Activated T-helper 1 cell treated with anti-CD3 and anti-CD28 coated beads, Interleukin-2, amount 50 U/mL, for 16 hours (primary cell): ENCODE measurements at regions not wholly inside any gene's neighbourhood (a gene's known extent, or its start where the extent isn't known, plus 50 kb on each side); places are given as distances from the start of the nearest gene placed in this dataset.

Experiments used
- DNase-seq, 2 donors: peaks; one replicate each; pipeline ENCODE4 v3.0.0-alpha.2; 2020; ENCODE audit warnings: low read depth in 1 of 2, low spot score in 1 of 2

DNA sequence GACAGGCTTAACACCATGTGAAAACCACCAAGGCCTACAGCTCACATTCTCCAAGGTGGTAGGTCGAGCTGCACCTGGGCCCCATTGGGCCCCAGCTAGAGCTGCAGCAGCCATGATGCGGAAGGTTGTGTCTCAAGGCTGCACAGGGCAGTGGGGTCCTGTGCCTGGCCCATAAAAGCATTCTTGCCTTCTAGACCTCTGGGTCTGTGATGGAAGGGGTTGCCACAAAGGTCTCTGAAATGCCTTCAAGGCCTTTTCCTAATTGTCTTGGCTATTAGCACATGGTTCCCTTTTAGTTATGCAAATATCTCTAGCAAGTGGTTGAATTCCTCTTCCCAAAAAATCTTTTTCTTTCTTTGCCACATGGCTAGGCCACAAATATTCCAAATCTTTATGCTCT lies 52.5 kb upstream of the C11orf58 start:
- DNase-seq = no peak

DNA sequence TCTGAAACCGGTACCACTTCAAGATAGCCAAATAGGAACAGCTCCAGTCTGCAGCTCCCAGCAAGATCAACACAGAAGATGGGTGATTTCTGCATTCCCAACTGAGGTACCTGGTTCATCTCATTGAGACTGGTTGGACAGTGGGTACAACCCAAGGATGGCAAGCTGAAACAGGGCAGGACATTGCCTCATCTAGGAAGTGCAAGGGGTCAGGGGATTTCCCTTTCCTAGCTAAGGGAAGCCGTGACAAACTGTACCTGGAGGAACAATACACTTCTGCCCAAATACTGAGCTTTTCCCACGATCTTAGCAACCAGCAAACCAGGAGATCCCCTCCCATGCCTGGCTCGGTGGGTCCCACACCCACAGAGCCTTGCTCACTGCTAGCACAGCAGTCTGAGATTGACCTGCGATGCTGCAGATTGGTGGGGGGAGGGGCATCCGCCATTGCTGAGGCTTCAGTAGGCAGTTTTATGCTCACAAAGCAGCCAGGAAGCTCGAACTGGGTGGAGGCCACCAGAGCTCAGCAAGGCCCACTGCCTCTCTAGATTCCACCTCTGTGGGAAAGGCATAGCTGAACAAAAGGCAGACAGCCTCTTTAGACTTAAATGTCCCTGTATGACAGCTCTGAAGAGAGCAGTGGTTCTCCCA lies 59.9 kb upstream of the C11orf58 start:
- DNase-seq = no peak

DNA sequence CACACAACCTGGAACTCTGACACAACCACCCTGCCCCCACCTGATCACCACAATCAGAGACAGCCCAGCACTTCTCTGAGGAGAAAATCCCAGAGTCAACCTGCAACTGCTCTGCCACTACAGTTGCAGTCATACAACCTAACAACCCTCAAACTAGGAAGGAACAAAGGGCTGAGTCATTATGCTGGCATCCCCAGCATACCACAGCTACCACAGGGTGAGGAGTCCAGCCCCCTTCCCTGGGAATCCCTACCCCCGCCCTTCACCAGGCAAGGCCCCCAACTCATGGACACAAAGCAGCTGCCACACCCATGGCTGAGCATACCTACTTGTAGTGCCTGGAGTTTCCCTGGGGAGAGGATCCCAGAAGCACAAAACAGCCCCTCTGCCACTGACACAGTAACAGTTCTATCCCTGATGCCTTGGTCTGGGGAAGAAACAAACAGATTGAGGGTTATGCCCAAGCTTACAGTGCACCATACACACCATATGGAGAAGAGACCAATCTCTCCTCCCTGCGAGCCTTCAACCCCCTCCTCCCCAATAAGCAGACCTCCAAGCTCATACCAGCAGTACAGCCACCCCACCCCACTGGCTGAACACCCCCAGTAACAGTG lies 68.5 kb upstream of the C11orf58 start:
- no peak for DNase-seq

DNA sequence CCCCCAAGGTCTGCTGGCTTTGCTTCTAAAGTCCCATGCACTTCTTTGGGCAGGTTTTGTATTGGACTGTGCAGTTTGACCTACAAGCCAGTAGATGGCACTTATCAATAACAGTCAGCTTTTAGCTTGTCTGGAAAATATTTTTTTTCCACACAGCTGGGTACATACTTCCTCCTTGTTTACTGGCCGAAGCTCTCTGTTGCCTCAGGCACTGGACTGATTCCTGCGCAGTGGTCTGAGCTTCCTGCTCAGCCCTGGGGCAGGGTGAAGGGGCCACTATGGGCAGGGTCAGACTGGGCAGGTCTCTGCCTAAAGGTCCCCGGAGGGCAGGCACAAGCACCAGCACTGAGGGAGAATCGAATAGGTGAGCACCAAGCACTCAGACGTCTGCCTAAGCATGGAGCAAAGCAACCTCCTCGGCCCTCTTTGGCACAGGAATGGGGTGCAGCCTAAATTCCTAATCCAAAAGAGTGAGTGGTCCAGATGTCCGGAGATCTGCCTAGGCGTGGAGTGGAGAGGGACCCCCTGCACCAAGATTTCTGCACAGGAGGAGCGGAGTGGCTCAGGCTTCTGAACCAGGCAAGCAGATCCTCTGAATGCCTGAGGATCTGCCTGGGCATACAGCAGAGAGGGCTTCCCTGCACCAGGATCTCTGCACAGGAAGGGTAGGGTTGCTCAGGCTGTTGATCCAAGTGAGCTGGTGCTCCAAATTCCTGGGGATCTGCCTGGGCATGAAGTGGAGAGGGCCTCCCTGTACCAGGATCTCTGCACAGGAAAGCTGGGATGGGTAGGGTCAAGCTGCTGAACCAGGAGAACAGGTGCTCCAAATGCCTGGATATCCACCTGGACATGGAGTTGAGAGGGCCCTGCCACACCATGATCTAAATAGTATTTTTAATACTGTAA lies 105.9 kb upstream of the C11orf58 start:
- DNase-seq = no peak

DNA sequence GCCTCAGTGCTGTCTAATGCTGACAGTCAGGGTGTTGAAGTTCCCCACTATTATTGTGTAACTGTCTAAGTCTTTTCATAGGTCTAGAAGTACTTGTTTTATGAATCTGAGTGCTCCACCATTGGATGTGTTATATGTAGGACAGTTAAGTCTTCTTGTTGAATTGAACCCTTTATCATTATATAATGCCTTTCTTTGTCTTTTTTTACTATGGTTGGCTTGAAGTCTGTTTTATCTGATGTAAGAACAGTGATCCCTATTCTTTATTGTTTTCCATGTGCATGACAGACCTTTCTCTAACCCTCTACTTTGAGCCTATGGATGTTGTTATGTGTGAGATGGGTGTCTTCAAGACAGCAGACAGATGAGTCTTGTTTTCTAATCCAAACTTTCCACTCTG lies 107.8 kb upstream of the C11orf58 start:
- no peak for DNase-seq

DNA sequence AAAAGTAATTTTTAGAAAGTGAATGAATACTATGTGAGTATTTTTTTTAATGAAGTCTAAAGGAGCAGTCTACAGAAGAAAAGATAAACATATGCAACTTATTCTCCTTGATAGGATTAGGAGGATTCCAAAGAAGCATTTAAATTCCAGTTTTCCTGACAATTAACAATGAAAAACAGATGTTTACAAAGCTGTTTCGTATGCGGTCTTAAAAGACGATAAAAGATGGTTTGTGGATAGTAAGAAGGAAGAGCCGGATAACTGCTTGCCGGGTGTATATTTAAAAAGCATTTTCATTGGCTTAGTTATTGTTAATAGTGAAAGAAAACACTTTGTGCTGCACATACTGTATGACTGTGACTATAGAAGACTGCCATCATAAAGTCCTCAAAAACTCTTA lies 120.0 kb upstream of the C11orf58 start:
- DNase-seq = no peak

DNA sequence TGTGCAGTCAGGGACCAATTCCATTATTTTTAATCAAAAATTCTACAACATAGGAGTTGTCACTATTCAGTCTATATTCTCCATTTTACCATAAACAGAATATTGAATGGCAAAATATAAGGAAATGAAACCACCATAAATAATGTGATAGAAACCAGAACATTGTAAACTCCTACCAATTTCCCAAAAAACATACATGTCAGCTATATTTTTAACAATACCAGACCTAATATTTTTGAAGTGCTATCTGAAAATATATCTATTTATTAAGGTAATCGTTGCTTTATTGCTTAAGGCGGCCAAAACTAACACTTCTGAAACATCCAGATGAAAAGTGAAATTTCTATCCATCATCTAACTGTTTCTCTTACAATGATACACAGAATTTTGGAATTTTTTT lies 123.0 kb upstream of the C11orf58 start:
- DNase-seq = no peak

DNA sequence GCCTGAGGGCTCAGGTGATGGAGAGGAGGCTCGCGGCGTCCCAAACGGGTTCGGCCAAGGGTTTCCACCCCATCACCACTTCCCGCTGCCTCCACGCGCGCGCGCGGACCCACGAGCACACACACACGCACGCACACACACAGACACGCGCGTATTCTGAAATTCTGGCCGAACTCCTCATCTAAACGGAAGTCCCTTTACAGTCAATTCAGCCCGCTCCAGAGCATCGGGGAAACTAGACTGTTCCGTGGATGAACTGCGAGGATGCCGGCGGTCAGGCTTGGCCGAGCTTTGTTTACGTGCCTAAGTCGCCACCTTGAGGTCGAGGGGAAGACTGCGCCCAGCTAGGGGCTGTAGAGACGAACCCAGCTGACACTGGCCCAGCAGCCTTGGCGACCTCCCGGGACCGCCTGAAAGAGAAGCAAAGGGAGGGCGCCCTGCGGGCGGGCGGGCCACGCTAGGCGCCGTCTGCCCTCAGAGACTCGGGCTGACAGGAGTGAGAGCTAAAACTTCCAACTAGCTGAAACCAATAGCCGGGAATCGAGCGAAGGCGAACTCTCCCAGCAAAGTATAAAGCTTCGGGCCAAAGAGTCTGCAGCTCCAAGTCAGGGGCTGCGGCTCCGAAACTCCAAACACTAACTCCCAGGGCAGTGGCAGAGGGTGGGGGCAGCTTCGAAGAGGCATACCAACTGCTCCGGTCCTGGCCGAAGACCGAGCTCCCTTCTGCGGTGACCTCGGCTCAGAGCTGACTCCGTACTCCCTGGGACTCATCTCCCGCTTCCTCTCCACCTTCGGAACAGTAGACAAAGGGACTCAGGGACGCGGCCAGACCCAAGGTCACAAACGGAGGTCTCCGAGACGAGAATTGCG lies 124.7 kb upstream of the C11orf58 start:
- peak in 1 of 2 donors; percentile 9 for DNase-seq

DNA sequence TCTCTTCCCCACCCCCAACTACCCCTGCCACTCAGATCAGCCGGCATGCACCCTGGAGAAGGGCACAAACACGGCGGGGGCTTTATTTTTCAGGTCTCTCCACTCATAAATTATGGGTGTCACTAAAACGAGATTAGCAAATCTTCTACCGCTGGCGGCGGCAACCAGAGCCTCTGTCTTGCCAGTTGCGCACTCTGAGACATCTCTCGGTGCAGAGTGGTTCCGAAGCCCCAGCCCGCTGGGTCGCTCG lies 125.3 kb upstream of the C11orf58 start:
- DNase-seq = no peak

DNA sequence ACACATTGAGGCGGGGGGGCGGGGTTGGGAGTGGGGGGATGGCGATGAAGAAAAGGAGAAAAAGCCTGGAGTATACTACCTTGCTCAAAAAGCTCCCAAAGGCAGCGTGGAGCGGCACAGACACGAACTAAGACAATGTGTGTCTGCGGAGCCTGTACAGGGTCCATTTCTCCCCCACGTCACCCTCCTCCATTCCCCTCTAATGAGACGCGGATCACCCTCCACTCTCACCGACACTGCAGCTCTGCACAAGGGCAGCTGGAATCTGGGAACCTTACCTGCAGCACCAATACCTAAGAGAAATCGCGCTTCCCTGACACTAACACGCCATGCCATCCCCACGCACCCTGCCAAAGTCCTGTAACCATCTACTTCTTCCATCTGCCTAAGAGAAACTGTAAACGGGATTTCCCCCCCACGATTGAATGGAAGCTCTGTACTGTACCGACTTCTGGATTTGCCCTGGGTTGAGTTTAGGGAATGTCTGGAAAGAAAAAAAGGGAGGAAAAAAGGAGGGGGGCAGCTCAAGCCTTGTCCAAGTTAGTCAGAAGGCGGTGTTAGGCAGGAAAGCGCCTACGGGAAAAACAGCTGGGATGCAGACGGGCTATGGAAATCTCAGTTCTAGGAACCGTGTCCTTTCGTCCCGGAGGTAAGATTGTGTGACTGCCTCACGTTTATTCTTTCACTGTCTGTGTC lies 125.7 kb upstream of the C11orf58 start:
- no peak for DNase-seq

DNA sequence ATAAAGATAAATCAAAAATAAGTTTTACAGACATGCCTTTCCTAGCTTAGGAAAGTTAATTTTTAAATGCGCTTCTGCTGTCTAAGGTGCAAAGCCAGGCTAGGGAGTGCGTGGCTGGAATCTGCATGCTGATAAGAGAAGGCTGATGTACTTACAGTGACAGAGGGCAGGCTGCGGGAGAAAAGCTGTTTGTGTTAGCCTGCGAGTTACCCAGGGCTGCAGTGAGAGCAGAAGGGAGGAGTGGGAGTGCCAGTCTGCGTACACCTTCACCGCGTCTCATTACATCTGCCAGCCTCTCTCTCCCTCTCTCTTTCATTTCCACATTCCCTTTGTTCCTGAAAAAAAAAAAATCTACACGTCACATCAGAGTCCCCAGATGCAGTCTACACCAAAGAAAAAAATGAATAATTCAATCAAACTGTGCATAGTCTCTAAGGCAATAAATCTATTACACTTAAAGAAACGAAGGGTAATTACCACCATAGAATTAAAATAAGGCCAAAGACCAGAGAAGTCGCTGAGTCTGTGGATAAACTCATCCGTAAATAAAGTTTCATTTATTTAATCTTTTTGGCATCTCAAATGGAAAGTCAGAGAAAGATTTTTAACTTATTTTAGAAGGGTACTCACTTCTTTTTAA lies 126.4 kb upstream of the C11orf58 start:
- DNase-seq = no peak

DNA sequence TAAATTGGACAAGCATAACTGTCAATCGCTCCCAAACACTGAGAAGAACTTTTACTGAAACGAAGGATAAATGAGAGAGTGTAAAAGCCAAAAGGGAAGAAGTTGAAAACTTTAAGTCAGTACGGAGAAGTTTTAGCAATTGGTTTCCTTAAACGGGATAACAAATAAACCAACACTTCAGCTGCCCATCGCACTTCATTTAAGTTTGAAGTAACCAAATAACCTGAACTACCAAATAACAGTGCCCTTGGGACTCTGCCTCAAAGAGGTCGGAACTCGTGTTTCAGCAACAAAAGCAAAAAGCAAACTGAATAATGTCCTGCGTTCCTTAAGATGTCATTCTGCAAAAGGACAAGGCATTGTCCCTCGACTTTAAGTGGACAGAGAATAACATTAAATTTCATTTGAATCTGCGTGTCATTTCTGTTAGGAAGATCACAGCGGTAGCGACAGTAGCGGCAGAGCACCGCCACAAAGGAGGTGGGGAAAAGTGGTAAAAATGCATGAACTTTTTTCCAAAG lies 127.0 kb upstream of the C11orf58 start:
- DNase-seq = no peak

DNA sequence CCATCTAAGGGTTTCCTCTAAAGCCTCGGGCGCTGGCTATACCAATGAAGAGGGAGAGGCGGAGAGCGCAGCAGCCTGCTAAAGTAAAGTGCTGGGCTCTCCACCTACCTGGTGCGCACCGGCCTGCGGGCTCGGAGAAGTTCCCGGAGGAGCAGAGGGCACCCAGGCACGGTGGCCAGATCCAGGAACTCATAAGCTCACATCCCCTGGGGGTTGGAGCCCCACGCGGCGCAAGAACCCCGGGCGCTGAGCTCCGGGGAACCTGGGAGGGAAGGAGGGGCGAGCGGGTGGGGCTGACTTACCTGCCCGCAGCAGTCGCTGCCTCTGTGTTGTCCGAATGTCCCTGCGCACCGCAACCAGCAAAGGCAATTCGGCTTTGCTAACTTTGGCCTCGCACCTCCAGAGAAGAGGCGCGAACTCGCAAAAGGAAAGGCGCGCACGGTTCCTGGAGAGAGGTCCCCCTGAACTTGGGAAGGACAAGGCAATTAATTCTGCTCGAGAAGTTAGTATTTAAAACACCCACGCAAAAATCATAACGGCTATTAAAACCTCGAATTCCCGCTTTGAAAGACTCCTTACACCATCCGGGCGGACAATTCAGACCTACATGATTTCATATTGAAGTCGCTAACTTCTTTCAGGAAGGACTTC lies 127.6 kb upstream of the C11orf58 start:
- no peak for DNase-seq

DNA sequence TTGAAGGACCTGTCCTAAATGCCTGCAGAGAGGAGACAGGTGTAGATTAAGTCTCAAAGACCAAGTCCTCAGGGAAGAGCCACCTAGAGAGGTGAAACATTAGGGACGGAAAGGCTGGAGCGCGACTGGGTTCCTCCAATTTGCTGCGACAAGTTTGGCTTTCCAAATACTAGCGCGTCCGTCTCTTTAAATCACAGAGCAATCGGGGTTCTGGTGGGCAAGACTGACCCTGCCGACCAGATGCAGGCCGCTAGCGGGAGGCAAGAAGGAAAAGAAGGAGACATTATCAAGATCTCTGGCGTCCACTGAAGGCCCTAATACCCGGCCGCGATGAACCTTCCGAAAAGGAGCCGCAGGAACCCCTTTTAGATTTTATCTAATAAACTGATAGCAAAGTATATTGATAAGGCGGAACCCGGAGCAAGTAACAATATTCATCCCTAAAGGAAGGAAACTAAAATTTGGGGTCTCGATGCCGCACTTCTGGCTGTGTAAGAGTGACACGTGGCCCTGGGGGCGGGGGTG lies 128.2 kb upstream of the C11orf58 start:
- DNase-seq = no peak

DNA sequence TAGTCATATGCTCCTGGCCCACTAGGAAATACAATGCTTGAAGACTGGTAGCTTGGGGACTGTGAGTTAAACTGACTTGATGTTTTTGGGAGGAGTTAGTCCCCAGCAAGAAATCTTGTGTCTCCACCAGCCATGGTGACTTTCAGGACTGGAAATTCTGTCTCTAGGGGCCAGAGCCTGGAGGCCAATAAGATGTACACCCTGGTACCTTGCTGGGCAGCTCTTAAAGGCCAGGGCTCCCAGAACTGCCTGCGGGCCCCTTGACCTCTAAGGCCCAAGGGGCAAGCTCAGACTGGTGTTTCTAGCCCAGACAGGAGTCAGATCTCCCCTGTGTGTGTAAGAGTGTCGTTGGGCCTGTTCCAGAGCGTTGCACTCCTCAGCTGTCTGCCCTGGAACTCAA lies 128.7 kb upstream of the C11orf58 start:
- no peak for DNase-seq

DNA sequence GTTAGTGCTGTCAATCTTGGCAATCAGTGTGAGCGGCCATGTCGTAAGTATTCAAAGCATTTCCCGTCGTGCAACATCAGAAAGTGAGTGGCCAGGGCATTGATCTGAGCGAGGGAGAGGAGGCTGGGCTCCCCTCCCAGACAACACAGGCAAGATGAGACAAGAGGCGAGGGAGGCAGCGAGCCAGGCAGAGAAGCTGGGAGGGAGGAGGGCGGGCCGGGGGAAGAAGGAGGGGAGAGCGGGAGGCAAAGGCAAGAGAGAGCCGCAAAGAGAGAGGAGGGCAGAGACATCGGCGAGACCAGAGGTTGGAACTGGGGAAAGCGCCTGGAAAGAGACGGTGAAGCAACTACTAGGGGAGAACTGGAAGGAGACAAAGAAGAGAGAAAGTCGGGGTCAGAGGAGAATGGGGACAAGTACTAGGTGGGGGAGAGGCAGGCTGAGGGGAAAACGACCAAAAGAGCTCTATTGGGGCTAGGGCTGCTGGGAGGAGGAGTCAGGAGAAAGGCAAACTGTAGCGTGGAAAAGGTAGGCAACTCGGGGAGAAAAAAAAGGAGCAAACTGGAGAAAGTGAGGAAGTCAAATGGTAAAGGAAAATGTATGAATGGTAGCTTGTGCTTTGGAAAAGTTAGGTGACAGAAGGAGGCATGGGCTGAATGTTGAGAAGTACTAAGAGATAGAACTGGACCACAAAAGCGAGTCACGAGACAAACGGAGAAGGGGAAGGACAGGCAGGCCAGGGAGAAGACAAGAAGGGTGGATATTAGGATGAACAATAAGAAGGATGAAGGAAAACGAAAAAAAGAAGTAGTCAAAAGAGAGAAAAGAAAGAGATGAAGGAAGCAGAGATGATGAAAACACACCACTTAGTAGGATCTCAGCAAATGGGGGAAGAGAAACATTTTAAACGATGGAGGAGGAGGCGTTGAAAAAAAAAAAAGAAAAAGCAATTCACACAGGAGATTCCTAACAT lies 130.5 kb upstream of the C11orf58 start:
- DNase-seq = no peak

DNA sequence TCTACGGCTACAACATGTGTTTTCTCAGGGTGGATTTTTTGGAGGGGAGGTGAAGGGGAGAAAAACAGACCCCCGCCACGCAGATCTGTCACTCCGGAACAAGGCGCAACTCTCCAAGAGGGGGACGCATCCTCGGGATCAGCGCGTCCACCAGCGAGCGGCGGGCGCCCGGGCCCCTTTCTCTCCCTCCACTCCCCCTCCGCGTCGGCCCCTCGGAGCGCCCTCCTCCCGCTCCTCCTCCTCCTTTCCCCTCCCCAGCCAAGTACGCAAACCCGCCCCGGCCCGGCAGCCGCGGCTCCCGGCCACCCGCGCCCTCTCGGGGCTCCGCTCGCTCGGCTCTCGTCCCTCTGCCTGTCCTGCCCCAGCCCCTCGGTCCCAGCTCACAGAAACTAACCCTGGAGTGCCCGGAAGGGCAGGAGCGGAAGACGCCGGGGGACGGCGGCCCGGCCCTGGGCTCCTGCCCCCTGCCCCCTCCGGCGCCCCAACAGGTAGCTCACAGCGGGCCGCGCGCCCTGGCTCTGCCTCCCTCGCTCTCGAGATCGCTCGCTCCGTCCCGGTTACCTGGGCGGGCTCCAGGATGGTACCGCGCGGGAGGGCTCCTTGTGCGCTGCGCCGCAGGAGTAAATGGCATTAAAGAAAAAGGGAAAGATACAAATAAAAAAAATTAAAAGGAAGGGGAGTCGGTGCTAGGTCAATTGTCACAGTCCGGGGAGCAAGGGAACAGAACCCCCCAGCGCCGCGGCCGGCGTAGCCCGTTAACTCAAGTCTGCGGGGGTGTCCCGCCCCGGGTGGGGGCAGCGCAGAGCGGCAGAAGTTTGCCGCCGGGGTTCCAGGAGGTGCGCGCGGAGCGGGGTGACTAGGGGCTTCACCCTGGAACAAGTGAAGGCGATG lies 131.4 kb upstream of the C11orf58 start:
- no peak for DNase-seq
